Stimulated activated CD4-positive, alpha-beta T cell treated with anti-CD3 and anti-CD28 coated beads, Interleukin-12 subunit alpha, Interleukin-12 subunit beta, amount 100 ng/mL, for 48 hours (primary cell): ENCODE measurements at regions not wholly inside any gene's neighbourhood (a gene's known extent, or its start where the extent isn't known, plus 50 kb on each side); places are given as distances from the start of the nearest gene placed in this dataset.

Experiments
- DNase-seq, 3 donors: peaks; one replicate each; pipeline ENCODE4 v3.0.0-alpha.2; 2020; ENCODE audit warnings: low read depth in 2 of 3, low spot score in 1 of 3

GRCh38 chr15:69854001-69854400 is 243.7 kb downstream of the TLE3 start:
- DNase-seq, result no peak

- no peak for DNase-seq
Observed at GRCh38 chr15:69854521-69855181, 243.1 kb downstream of the TLE3 start.

GRCh38 chr15:69855258-69856000 is 242.3 kb downstream of the TLE3 start:
- no peak for DNase-seq

GRCh38 chr15:69857250-69857649 is 240.5 kb downstream of the TLE3 start:
- no peak for DNase-seq

- no peak for DNase-seq
Observed at GRCh38 chr15:69857686-69858391, 239.9 kb downstream of the TLE3 start.

- DNase-seq, result no peak
Observed at GRCh38 chr15:69858456-69858855, 239.3 kb downstream of the TLE3 start.

- no peak for DNase-seq
Observed at GRCh38 chr15:69859866-69860265, 237.9 kb downstream of the TLE3 start.

GRCh38 chr15:69860321-69860720 is 237.4 kb downstream of the TLE3 start:
- no peak for DNase-seq

GRCh38 chr15:69860921-69861320 is 236.8 kb downstream of the TLE3 start:
- no peak for DNase-seq

GRCh38 chr15:69861331-69862171 is 236.2 kb downstream of the TLE3 start:
- no peak for DNase-seq

GRCh38 chr15:69862540-69862939 is 235.2 kb downstream of the TLE3 start:
- no peak for DNase-seq

GRCh38 chr15:69863446-69863845 is 234.3 kb downstream of the TLE3 start:
- no peak for DNase-seq

GRCh38 chr15:69865369-69865768 is 232.3 kb downstream of the TLE3 start:
- no peak for DNase-seq

GRCh38 chr15:69868756-69869155 is 229.0 kb downstream of the TLE3 start:
- no peak for DNase-seq

GRCh38 chr15:69869291-69869690 is 228.4 kb downstream of the TLE3 start:
- DNase-seq, result no peak

GRCh38 chr15:69869881-69870505 is 227.7 kb downstream of the TLE3 start:
- no peak for DNase-seq

- DNase-seq, result no peak
Observed at GRCh38 chr15:69871511-69872134, 226.1 kb downstream of the TLE3 start.

- no peak for DNase-seq
Observed at GRCh38 chr15:69873807-69874206, 223.9 kb downstream of the TLE3 start.

GRCh38 chr15:69874321-69874720 is 223.4 kb downstream of the TLE3 start:
- no peak for DNase-seq
